ENCODE measurements at regions not wholly inside any gene's neighbourhood (a gene's known extent, or its start where the extent isn't known, plus 50 kb on each side); places are given as distances from the start of the nearest gene placed in this dataset.

DNA sequence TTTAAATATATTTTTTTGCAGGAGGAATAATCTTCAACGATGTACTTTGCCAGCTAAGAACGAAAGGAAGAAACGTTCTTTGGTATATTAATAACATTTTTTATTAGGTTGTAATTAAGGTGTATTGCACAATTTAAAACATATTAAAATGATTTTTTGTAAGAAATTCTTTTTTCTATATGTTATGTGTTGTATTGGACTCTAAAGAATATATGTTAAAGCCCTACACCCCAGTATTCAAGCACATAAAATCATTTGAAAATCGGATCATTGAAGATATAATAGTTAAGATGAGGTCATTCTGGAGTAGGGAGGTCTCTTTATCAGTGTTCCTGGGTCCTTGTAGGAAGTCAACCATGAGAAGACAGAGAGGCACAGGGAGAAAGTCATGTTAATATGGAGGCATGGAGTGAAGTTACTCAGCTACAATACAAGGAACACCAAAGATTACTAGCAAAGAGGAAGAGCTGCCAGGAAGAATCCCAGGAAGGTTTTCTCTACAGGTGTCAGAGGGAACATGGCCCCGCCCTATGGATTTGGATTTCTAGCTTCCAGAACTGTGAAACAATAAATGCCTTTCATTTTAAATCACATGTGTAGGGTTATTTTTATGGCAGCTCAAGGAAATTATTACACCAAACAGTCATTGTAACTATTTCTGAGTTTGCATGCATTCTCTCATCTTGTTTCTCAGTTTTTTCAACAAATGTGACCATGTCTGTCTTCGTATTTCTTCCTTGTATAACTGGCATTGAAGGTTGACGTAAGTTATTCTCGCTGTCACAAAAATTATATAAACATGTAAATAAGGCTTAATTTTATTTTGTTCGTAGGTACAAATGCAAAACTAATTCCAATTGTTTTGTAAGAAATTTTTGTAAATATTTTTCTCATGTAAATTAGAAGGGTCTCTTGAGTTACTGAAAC is 75.4 kb upstream of the VPREB1 start:
- DNase-seq (ENCODE audit: low read depth in 1 of 2, low spot score in 1 of 2), result no peak
- TF ChIP-seq, protein P1, sequence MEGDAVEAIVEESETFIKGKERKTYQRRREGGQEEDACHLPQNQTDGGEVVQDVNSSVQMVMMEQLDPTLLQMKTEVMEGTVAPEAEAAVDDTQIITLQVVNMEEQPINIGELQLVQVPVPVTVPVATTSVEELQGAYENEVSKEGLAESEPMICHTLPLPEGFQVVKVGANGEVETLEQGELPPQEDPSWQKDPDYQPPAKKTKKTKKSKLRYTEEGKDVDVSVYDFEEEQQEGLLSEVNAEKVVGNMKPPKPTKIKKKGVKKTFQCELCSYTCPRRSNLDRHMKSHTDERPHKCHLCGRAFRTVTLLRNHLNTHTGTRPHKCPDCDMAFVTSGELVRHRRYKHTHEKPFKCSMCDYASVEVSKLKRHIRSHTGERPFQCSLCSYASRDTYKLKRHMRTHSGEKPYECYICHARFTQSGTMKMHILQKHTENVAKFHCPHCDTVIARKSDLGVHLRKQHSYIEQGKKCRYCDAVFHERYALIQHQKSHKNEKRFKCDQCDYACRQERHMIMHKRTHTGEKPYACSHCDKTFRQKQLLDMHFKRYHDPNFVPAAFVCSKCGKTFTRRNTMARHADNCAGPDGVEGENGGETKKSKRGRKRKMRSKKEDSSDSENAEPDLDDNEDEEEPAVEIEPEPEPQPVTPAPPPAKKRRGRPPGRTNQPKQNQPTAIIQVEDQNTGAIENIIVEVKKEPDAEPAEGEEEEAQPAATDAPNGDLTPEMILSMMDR (IDR thresholded peaks at IDR 0.05; ENCODE audit: insufficient read depth, low read length), result no peak
- TF ChIP-seq GABPA (IDR thresholded peaks at IDR 0.05; ENCODE audit: low read depth) (no peak), POLR2AphosphoS5 (IDR thresholded peaks at IDR 0.05; ENCODE audit: low read depth) (no peak), SPI1 (IDR thresholded peaks at IDR 0.05; ENCODE audit: borderline replicate concordance, low read depth) (no peak)
- TF ChIP-seq, protein P2, sequence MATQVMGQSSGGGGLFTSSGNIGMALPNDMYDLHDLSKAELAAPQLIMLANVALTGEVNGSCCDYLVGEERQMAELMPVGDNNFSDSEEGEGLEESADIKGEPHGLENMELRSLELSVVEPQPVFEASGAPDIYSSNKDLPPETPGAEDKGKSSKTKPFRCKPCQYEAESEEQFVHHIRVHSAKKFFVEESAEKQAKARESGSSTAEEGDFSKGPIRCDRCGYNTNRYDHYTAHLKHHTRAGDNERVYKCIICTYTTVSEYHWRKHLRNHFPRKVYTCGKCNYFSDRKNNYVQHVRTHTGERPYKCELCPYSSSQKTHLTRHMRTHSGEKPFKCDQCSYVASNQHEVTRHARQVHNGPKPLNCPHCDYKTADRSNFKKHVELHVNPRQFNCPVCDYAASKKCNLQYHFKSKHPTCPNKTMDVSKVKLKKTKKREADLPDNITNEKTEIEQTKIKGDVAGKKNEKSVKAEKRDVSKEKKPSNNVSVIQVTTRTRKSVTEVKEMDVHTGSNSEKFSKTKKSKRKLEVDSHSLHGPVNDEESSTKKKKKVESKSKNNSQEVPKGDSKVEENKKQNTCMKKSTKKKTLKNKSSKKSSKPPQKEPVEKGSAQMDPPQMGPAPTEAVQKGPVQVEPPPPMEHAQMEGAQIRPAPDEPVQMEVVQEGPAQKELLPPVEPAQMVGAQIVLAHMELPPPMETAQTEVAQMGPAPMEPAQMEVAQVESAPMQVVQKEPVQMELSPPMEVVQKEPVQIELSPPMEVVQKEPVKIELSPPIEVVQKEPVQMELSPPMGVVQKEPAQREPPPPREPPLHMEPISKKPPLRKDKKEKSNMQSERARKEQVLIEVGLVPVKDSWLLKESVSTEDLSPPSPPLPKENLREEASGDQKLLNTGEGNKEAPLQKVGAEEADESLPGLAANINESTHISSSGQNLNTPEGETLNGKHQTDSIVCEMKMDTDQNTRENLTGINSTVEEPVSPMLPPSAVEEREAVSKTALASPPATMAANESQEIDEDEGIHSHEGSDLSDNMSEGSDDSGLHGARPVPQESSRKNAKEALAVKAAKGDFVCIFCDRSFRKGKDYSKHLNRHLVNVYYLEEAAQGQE (IDR thresholded peaks at IDR 0.05; ENCODE audit: insufficient replicate concordance, low read depth), result no peak
- H3K27ac ChIP-seq (replicated peaks), result no peak overlapping the region
- no peaks in the 10 kb centered on the region for H3K27me3 ChIP-seq (ENCODE audit: insufficient read depth, poor library complexity, severe bottlenecking)
- no peak overlapping the region for H3K4me3 ChIP-seq (replicated peaks; ENCODE audit: insufficient read depth, low read length)

- Histone ChIP-seq H3K27me3 (ENCODE audit: insufficient read depth, poor library complexity, severe bottlenecking) (no peaks in the 10 kb centered on the region), H3K27ac (replicated peaks) (no peak overlapping the region), H3K4me3 (replicated peaks; ENCODE audit: insufficient read depth, low read length) (no peak overlapping the region)
- TF ChIP-seq, protein P2 (IDR thresholded peaks at IDR 0.05; ENCODE audit: insufficient replicate concordance, low read depth), result no peak
- TF ChIP-seq, protein P1 (IDR thresholded peaks at IDR 0.05; ENCODE audit: insufficient read depth, low read length), result no peak
- TF ChIP-seq POLR2AphosphoS5 (IDR thresholded peaks at IDR 0.05; ENCODE audit: low read depth) (no peak), GABPA (IDR thresholded peaks at IDR 0.05; ENCODE audit: low read depth) (no peak), SPI1 (IDR thresholded peaks at IDR 0.05; ENCODE audit: borderline replicate concordance, low read depth) (peak; percentile 56)
- DNase-seq (ENCODE audit: low read depth in 1 of 2, low spot score in 1 of 2), result peak in 1 of 2 experiments; percentile 21
Observed at GRCh38 chr22:22168190-22168940, 76.2 kb upstream of the VPREB1 start.

DNA sequence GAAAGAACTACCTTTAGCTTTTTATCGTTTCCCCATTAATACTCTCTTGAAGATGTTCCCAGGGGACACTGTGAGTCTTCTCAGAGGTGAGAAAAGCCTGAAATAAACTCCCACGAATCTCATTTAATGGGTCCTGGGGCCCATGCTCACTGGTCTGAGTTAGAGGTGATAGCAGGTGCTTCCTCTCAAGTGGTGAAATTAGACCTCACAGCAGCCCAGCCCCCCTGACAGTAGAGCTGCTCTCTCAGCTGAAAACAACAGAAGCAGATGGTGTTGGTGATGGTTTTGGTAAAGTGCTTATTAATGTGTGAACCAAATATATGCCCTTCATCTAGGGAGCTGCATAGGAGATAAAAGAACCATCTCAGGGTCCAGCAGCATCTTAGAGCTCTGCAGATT is 76.8 kb upstream of the VPREB1 start:
- H3K27ac ChIP-seq (replicated peaks), result no peak overlapping the region

More for the DNA sequence above, 76.8 kb upstream of the VPREB1 start:
- DNase-seq (ENCODE audit: low read depth in 1 of 2, low spot score in 1 of 2), result no peak
- no peaks in the 10 kb centered on the region for H3K27me3 ChIP-seq (ENCODE audit: insufficient read depth, poor library complexity, severe bottlenecking)
- TF ChIP-seq SPI1 (IDR thresholded peaks at IDR 0.05; ENCODE audit: borderline replicate concordance, low read depth), result no peak
- TF ChIP-seq, protein P2 (IDR thresholded peaks at IDR 0.05; ENCODE audit: insufficient replicate concordance, low read depth), result no peak
- no peak for TF ChIP-seq POLR2AphosphoS5 (IDR thresholded peaks at IDR 0.05; ENCODE audit: low read depth)
- TF ChIP-seq, protein P1 (IDR thresholded peaks at IDR 0.05; ENCODE audit: insufficient read depth, low read length), result no peak
- no peak for TF ChIP-seq GABPA (IDR thresholded peaks at IDR 0.05; ENCODE audit: low read depth)
- no peak overlapping the region for H3K4me3 ChIP-seq (replicated peaks; ENCODE audit: insufficient read depth, low read length)
